ENCODE measurements at regions not wholly inside any gene's neighbourhood (a gene's known extent, or its start where the extent isn't known, plus 50 kb on each side); places are given as distances from the start of the nearest gene placed in this dataset.

GRCh38 chr13:71939186-71939585 lies 72.2 kb upstream of the DACH1 start:
- H3K27me3 Mint-ChIP-seq = no peaks in the 10 kb centered on the region
- H3K9me3 Mint-ChIP-seq = peaks cover 0 to 3% (median 0%) of the 10 kb centered on the region in 9 donors
- H3K4me3 Mint-ChIP-seq = no peak overlapping the region

GRCh38 chr13:71935166-71935840 lies 68.3 kb upstream of the DACH1 start:
- Mint-ChIP-seq H3K36me3 (no peaks in the 10 kb centered on the region), H3K4me1 (no peaks in the 10 kb centered on the region), H3K27me3 (no peaks in the 10 kb centered on the region), H3K27ac (no peak overlapping the region), H3K9me3 (peaks cover 0 to 5% (median 0%) of the 10 kb centered on the region in 9 donors), H3K4me3 (no peak overlapping the region)
- DNase-seq = no peak
- no peak for ATAC-seq
- POLR2A ChIA-PET = no interaction called here

More at GRCh38 chr13:71939186-71939585, 72.2 kb upstream of the DACH1 start:
- Mint-ChIP-seq H3K4me1 (no peaks in the 10 kb centered on the region), H3K27ac (no peak overlapping the region), H3K36me3 (no peaks in the 10 kb centered on the region)
- DNase-seq (no peak), ATAC-seq (no peak)
- POLR2A ChIA-PET = no interaction called here

- H3K9me3 Mint-ChIP-seq = peaks cover 0 to 3% (median 0%) of the 10 kb centered on the region in 9 donors
- H3K4me1 Mint-ChIP-seq = no peaks in the 10 kb centered on the region
- no peak overlapping the region for H3K4me3 Mint-ChIP-seq
- no peak overlapping the region for H3K27ac Mint-ChIP-seq
- H3K36me3 Mint-ChIP-seq = no peaks in the 10 kb centered on the region
- peaks cover 0 to 2% (median 0%) of the 10 kb centered on the region in 5 donors for H3K27me3 Mint-ChIP-seq
- ATAC-seq (no peak), DNase-seq (no peak)
- POLR2A ChIA-PET = no interaction called here
Observed at GRCh38 chr13:71924931-71925330, 57.9 kb upstream of the DACH1 start.

GRCh38 chr13:71922194-71922593 lies 55.2 kb upstream of the DACH1 start:
- POLR2A ChIA-PET = no interaction called here
- peaks cover 0 to 2% (median 0%) of the 10 kb centered on the region in 5 donors for H3K27me3 Mint-ChIP-seq

More at GRCh38 chr13:71922194-71922593, 55.2 kb upstream of the DACH1 start:
- Mint-ChIP-seq H3K4me1 (no peaks in the 10 kb centered on the region), H3K36me3 (no peaks in the 10 kb centered on the region), H3K4me3 (no peak overlapping the region), H3K27ac (no peak overlapping the region), H3K9me3 (peaks cover 0 to 2% (median 0%) of the 10 kb centered on the region in 9 donors)
- ATAC-seq = no peak
- DNase-seq = no peak

All from naive thymus-derived CD8-positive, alpha-beta T cell (primary cell).